Memory B cell (primary cell): ENCODE measurements at regions not wholly inside any gene's neighbourhood (a gene's known extent, or its start where the extent isn't known, plus 50 kb on each side); places are given as distances from the start of the nearest gene placed in this dataset.
A peak's percentile ranks its signal among the peaks of the same experiment; 100 is the strongest.

Experiments
- ATAC-seq: fragments of 150-1000 bp; cut with Tn5 transposase; 2 replicates; pipeline ENCODE4 v1.10.0; 2021; ENCODE audit warnings: low read depth, mild to moderate bottlenecking, moderate library complexity
- DNase-seq, 2 donors: peaks; one replicate each; pipeline ENCODE4 v3.0.0; 2022; ENCODE audit warnings: low spot score in 2 of 2
- H3K27ac Mint-ChIP-seq: one replicate; pipeline ENCODE4 v1.8.0; 2022; ENCODE audit warnings: mild to moderate bottlenecking, moderate library complexity, mixed read lengths
- H3K27me3 Mint-ChIP-seq: one replicate; pipeline ENCODE4 v1.8.0; 2022; ENCODE audit warnings: mixed read lengths
- H3K36me3 Mint-ChIP-seq: one replicate; pipeline ENCODE4 v1.8.0; 2022; ENCODE audit warnings: mild to moderate bottlenecking, mixed read lengths
- H3K4me1 Mint-ChIP-seq: one replicate; pipeline ENCODE4 v1.8.0; 2022; ENCODE audit warnings: mixed read lengths
- H3K4me3 Mint-ChIP-seq: one replicate; pipeline ENCODE4 v1.8.0; 2022; ENCODE audit warnings: mild to moderate bottlenecking, moderate library complexity, mixed read lengths
- H3K9me3 Mint-ChIP-seq: one replicate; pipeline ENCODE4 v1.8.0; 2022; ENCODE audit warnings: mixed read lengths

DNA sequence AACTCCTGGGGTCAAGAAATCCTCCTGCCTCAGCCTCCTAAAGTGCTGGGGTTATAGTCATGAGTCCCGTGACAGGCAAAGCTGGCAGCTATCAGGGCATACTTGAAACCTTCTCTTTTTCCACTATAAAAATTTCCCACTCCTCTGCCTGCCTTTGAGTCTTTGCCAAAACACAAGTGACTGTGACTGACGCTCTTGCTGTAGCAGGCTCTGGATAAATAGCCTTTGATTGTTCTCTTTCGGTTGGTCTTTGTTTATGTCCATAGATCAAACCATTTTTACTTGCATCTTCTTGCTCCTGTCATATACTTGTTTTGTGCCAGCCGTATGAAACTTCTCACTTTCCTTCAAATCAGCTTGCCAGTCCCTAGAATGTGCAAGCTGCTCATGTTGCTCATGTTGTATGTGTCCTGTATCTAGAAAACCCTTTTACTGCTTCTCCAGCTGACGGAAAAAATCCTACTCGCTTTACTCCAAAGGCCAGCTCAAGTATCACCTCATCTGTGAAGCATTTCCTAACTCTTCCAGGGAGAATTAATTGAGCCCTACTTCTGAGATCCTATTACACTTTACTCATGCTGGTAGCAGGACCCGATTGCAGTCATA, 73.1 kb downstream of the RESF1 start:
- H3K4me3 Mint-ChIP-seq = no peak overlapping the region
- no peak for DNase-seq
- peaks cover 4% of the 10 kb centered on the region for H3K9me3 Mint-ChIP-seq
- ATAC-seq = no peak
- H3K27me3 Mint-ChIP-seq = no peaks in the 10 kb centered on the region
- peaks cover 15% of the 10 kb centered on the region for H3K4me1 Mint-ChIP-seq
- peaks cover 3% of the 10 kb centered on the region for H3K36me3 Mint-ChIP-seq
- no peak overlapping the region for H3K27ac Mint-ChIP-seq

- no peaks in the 10 kb centered on the region for H3K27me3 Mint-ChIP-seq
- H3K9me3 Mint-ChIP-seq = peaks cover 4% of the 10 kb centered on the region
- DNase-seq (no peak), ATAC-seq (no peak)
- no peak overlapping the region for H3K4me3 Mint-ChIP-seq
- H3K36me3 Mint-ChIP-seq = peaks cover 3% of the 10 kb centered on the region
- H3K4me1 Mint-ChIP-seq = peaks cover 9% of the 10 kb centered on the region
- peak overlapping the region; percentile 58 for H3K27ac Mint-ChIP-seq
These were observed 73.2 kb upstream of the BICD1 start for GRCh38 chr12:32033406-32033805.

DNA sequence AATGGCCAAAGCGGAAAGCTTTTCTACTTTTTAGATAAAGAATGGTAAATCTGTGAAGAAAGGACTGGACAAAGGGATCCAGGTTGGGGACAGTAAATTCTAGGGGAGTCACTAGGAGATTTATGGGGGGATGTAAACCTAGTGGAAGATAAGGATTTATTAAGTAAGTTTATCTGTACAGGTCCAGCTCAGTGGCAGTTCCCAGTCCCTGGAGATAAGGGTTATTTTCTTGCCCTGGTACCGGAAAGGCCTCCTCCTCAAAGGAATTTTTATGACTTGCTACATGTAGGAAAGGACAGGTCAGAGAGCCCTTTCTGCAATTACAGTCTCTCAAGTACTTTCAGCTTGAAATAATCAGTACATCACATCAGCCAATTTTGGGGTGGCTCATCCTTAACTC, 72.6 kb upstream of the BICD1 start:
- peaks cover 3% of the 10 kb centered on the region for H3K9me3 Mint-ChIP-seq
- H3K27me3 Mint-ChIP-seq = no peaks in the 10 kb centered on the region
- no peak overlapping the region for H3K4me3 Mint-ChIP-seq
- H3K4me1 Mint-ChIP-seq = peaks cover 9% of the 10 kb centered on the region
- DNase-seq (no peak), ATAC-seq (no peak)
- peak overlapping the region; percentile 58 for H3K27ac Mint-ChIP-seq
- peaks cover 3% of the 10 kb centered on the region for H3K36me3 Mint-ChIP-seq

DNA sequence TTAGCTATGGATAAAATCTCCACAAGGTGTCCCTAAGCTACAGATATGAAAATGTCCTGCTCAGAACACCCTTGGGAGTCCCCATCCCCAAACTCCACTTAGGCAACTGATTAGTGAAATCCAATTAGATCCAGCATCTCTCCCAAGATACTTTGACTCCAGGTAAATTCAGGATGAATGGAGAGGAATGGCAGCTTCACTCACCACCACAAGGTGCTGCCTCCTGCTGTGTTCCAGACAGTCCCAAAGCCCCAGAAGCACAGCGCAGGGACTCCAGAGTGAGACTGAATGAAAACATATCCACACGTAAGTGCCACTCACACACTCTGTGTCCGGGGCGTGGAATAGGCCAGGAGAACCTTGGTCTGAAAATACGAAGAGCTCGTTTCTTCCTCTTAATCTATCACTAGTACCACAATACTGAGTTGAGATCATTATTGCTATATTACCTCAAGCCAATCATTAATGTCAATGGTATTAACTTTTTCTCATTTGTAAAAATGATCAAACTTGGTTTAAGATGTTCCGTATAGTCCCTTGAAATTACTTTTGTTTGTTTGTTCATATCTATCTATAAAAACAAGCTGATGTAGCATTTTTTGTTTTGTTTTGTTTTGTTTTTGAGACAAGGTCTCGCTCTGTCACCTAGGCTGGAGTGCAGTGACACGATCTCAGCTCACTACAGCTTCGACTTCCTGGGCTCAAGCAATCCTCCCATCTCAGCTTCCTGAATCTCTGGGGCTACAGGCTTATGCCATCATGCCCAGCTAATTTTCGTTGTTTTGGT, 70.0 kb upstream of the BICD1 start:
- Mint-ChIP-seq H3K4me3 (no peak overlapping the region), H3K4me1 (no peaks in the 10 kb centered on the region), H3K27me3 (no peaks in the 10 kb centered on the region), H3K36me3 (peaks cover 2% of the 10 kb centered on the region), H3K9me3 (no peaks in the 10 kb centered on the region), H3K27ac (no peak overlapping the region)
- no peak for DNase-seq
- no peak for ATAC-seq

DNA sequence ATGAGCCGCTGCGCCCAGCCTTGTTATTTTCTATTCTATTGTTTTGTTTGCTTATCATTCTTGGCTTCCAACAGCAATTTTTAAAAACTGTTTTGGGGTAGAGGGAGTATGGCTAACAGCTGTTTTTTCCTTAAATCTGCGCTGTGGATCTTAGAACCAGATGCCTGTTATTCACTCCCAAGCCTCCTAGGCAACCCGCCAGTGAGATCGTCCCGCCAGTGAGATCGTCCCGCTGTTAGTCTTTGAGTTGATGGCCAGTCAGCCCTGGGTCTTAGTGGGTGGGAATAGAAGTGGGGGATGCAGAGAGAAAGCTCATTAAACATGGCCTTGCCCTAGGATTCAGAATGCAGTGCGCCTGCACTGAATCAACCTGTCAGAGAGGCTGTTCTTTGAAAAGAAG, 67.3 kb upstream of the BICD1 start:
- Mint-ChIP-seq H3K27ac (no peak overlapping the region), H3K4me3 (no peak overlapping the region), H3K36me3 (peaks cover 5% of the 10 kb centered on the region), H3K27me3 (no peaks in the 10 kb centered on the region), H3K4me1 (no peaks in the 10 kb centered on the region), H3K9me3 (peaks cover 5% of the 10 kb centered on the region)
- DNase-seq (no peak), ATAC-seq (no peak)

DNA sequence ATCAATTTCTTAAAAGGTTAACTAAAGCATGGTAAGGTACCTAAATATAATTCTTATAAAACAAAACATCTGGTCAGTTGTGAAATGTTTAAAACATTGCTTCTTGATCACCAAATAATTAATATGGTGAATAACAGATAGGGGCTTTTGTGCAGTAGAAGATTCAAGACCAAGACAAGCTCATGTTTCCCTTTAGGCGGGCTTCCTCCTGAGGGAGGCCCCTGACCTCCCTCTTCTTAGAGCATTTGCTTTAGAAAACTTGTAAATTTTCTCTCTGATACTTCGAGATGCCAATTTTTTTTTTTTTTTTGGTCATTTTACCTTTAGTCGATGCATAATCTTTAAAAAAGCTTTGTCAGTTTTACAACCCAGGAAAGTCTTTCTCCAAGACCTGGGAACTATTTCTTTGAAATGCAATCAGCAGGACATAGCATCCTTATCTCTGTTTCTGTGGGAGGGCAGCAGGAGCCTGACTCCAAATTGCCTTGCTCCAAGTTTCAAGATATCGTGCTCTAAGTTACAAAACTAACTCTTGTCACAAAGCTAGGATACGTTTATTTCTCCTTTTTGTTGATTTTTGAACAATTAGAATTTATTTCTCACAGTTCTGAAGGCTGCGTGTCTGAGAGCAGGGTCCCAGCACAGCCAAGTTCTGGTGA, 66.6 kb upstream of the BICD1 start:
- no peak for ATAC-seq
- H3K36me3 Mint-ChIP-seq = peaks cover 5% of the 10 kb centered on the region
- H3K4me1 Mint-ChIP-seq = no peaks in the 10 kb centered on the region
- DNase-seq = no peak
- H3K4me3 Mint-ChIP-seq = no peak overlapping the region
- H3K9me3 Mint-ChIP-seq = peaks cover 5% of the 10 kb centered on the region
- no peaks in the 10 kb centered on the region for H3K27me3 Mint-ChIP-seq
- H3K27ac Mint-ChIP-seq = no peak overlapping the region

DNA sequence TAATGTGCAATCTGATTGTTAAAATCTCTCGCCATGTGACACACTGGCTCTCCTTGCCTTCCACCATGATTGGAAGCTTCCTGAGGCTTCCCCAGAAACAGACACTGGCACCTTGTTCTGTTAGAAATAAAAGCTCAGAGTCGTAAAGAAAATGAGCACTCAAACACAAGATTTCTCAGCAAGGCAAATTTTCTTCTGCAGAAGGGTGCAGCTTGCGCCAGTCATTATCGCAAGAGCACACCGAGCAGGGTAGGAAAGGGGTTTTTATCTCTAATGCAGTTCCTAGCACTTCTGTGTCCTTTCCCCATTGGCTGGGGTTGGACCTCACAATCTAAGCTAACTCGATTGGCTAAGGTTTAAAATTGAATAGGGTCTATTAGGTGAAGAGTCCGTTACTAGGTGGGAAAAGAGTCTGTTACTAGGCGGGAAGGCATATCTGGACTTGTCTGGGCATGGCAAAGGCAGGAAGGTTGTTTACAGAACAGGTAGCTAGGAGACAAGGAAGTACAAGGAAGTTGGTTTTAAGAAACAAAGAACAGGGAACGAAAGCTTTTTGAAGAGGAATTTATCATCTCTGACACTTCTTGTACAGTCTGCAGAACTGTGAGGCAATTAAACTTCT, 62.6 kb upstream of the BICD1 start:
- Mint-ChIP-seq H3K36me3 (peaks cover 9% of the 10 kb centered on the region), H3K4me1 (no peaks in the 10 kb centered on the region), H3K4me3 (no peak overlapping the region), H3K27me3 (no peaks in the 10 kb centered on the region), H3K9me3 (peaks cover 6% of the 10 kb centered on the region), H3K27ac (no peak overlapping the region)
- ATAC-seq (no peak), DNase-seq (no peak)

- H3K27me3 Mint-ChIP-seq = no peaks in the 10 kb centered on the region
- H3K36me3 Mint-ChIP-seq = peaks cover 8% of the 10 kb centered on the region
- peaks cover 7% of the 10 kb centered on the region for H3K4me1 Mint-ChIP-seq
- no peak for DNase-seq
- H3K27ac Mint-ChIP-seq = no peak overlapping the region
- no peak for ATAC-seq
- peaks cover 6% of the 10 kb centered on the region for H3K9me3 Mint-ChIP-seq
- H3K4me3 Mint-ChIP-seq = no peak overlapping the region
These were observed 59.1 kb upstream of the BICD1 start for GRCh38 chr12:32047357-32048212.

DNA sequence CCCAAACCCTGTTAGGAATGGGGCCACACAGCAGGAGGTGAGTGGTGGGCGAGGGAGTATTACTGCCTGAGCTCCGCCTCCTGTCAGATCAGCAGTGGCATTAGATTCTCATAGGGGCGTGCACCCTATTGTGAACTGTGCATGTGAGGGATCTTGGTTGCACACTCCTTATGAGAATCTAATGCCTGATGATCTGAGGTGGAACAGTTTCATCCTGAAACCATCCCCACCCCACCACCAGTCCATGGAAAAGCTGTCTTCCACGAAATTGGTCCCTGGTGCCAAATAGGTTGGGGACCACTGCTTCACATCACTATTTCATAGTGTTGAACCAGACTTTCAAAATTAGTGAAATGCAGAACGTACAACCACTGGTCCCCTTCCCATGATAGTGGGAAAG, 57.9 kb upstream of the BICD1 start:
- H3K4me3 Mint-ChIP-seq = no peak overlapping the region
- H3K9me3 Mint-ChIP-seq = peaks cover 6% of the 10 kb centered on the region
- no peak for DNase-seq
- no peak overlapping the region for H3K27ac Mint-ChIP-seq
- peaks cover 7% of the 10 kb centered on the region for H3K4me1 Mint-ChIP-seq
- H3K27me3 Mint-ChIP-seq = no peaks in the 10 kb centered on the region
- peaks cover 8% of the 10 kb centered on the region for H3K36me3 Mint-ChIP-seq
- no peak for ATAC-seq

DNA sequence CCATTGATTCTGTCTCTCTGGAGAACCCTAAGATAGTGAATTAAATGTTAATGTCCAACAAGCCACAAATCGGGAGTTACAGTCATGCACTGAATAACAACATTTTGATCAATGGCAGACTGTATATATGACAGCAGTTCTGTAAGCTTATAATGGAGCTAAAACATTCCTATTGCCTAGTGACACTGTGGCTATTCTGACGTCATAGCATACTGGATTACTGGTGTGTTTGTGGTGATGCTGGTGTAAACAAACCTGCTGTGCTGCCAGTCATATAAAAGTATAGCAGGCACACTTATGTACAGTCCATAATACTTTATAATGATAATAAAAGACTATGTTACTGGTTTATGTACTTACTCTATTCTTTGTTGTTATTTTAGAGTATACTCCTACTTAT, 56.7 kb upstream of the BICD1 start:
- Mint-ChIP-seq H3K36me3 (peaks cover 7% of the 10 kb centered on the region), H3K27me3 (no peaks in the 10 kb centered on the region), H3K4me3 (no peak overlapping the region), H3K9me3 (peaks cover 5% of the 10 kb centered on the region), H3K27ac (no peak overlapping the region), H3K4me1 (peaks cover 7% of the 10 kb centered on the region)
- ATAC-seq = no peak
- no peak for DNase-seq

DNA sequence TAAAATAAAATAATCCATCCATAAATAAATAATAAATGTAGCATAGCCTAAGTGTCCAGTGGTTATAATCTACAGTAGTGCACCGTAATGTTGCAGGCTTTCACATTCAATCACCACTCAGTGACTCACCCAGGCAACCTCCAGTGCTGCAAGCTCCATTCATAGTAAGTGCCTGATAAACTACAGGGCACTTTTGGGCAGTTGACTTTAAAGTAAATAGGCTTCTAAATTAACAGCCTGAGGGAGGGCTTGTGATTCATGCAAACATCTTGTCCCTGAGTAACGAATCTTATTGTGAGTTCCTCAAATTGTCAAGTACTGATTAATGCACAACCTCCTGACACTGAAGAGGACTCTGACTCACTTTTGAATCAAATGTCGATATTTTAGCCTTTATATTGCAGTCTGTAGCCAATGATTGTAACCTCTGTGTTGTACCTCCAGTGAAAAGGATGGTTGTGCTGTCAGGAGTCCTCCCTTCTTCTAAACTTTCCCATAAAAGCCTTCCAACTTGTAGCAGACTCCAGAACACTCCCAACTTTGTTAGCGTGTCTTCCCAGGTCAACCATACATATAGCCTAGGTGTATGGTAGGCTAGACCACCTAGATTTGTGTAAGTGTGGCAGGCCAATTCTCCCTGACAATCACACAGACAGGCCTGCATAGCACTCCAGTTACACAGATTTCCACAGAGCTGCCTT, 55.0 kb upstream of the BICD1 start:
- Mint-ChIP-seq H3K4me1 (peaks cover 7% of the 10 kb centered on the region), H3K9me3 (peaks cover 5% of the 10 kb centered on the region), H3K27ac (no peak overlapping the region), H3K27me3 (no peaks in the 10 kb centered on the region), H3K36me3 (peaks cover 2% of the 10 kb centered on the region), H3K4me3 (no peak overlapping the region)
- DNase-seq (no peak), ATAC-seq (no peak)

DNA sequence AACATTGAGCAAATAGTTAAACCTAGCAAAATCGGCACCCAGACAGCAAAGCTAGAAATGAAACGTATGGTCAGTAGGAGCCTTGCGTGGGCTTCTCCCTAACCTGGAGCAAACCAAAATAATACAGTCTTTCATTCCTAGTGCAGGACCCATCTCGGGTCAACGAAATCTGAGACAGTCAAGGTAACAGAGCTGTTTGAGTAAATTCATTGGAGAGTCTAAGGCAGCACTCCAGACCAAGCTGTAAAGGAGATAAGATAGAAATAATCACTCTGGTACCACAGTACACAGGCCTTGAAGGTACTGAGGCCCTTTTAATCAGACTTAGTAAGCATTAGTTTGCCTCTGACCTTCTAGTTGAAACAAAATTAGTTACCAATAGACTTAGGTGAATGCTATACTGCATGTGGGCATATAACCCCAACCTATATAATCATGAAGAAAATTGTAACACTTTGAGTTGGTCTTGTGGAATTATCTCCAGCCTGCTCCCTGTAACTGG, 54.4 kb upstream of the BICD1 start:
- no peak for DNase-seq
- ATAC-seq = no peak
- Mint-ChIP-seq H3K27ac (no peak overlapping the region), H3K4me3 (no peak overlapping the region), H3K9me3 (peaks cover 5% of the 10 kb centered on the region), H3K36me3 (peaks cover 2% of the 10 kb centered on the region), H3K27me3 (no peaks in the 10 kb centered on the region), H3K4me1 (peaks cover 7% of the 10 kb centered on the region)
